GM12874 (cell line): ENCODE measurements at regions not wholly inside any gene's neighbourhood (a gene's known extent, or its start where the extent isn't known, plus 50 kb on each side); places are given as distances from the start of the nearest gene placed in this dataset.

Experiments used
- CTCF ChIP-seq: IDR thresholded peaks from 2 replicates; pipeline ENCODE4 v1.5.1; 2011; ENCODE audit warnings: low read depth, mild to moderate bottlenecking, control low read depth, low read length, moderate library complexity; ENCODE audit not compliant: insufficient read depth

- TF ChIP-seq CTCF: no peak
Measured at GRCh38 chr13:66195238-66195637, 1034.9 kb downstream of the PCDH9 start.

GRCh38 chr13:66189986-66190385 lies 1040.2 kb downstream of the PCDH9 start:
- TF ChIP-seq CTCF: no peak

GRCh38 chr13:66180836-66181235 lies 1049.3 kb downstream of the PCDH9 start:
- TF ChIP-seq CTCF: no peak

- no peak for TF ChIP-seq CTCF
Measured at GRCh38 chr13:66171920-66172319, 1058.2 kb downstream of the PCDH9 start.

GRCh38 chr13:66162470-66162869 lies 1067.7 kb downstream of the PCDH9 start:
- TF ChIP-seq CTCF: no peak

- TF ChIP-seq CTCF: no peak
Measured at GRCh38 chr13:66159511-66159910, 1070.6 kb downstream of the PCDH9 start.

GRCh38 chr13:66154976-66155375 lies 1075.2 kb downstream of the PCDH9 start:
- TF ChIP-seq CTCF: no peak

- no peak for TF ChIP-seq CTCF
Measured at GRCh38 chr13:66154354-66154753, 1075.8 kb downstream of the PCDH9 start.
